Liver (tissue), 3 donors: ENCODE measurements at regions not wholly inside any gene's neighbourhood (a gene's known extent, or its start where the extent isn't known, plus 50 kb on each side); places are given as distances from the start of the nearest gene placed in this dataset.

Source experiments
- CTCF ChIP-seq: fragments of 150-350 bp; IDR thresholded peaks from 2 replicates; pipeline ENCODE4 v1.5.1; 2017; ENCODE audit warnings: improper control_type of control experiment, low read depth, low read length; ENCODE audit not compliant: missing input control
- EGR1 ChIP-seq, 2 donors: IDR thresholded peaks; 2 replicates each; pipeline ENCODE4 v1.6.1; 2016 to 2018; ENCODE audit warnings: antibody characterized with exemption in 2 of 2, low read depth in 2 of 2
- FOXA1 ChIP-seq: IDR thresholded peaks from 2 replicates; pipeline ENCODE4 v1.6.1; 2016; ENCODE audit warnings: antibody characterized with exemption
- GABPA ChIP-seq, 2 donors: IDR thresholded peaks in 1 of 2; conservative IDR thresholded peaks in 1 of 2; 2 replicates each; pipeline ENCODE4 v1.6.1; 2016; ENCODE audit warnings: antibody characterized with exemption in 2 of 2, mild to moderate bottlenecking in 1 of 2, moderate library complexity in 1 of 2
- HNF4G ChIP-seq: IDR thresholded peaks from 2 replicates; pipeline ENCODE4 v1.6.1; 2016; ENCODE audit warnings: antibody characterized with exemption
- JUND ChIP-seq, 2 donors: IDR thresholded peaks; 2 replicates each; pipeline ENCODE4 v1.6.1; 2016; ENCODE audit warnings: antibody characterized with exemption in 2 of 2
- RAD21 ChIP-seq, 2 donors: IDR thresholded peaks; 2 replicates each; pipeline ENCODE4 v1.6.1; 2016; ENCODE audit warnings: antibody characterized with exemption in 2 of 2, mild to moderate bottlenecking in 2 of 2
- RXRA ChIP-seq, 2 donors: IDR thresholded peaks; 2 replicates each; pipeline ENCODE4 v1.6.1; 2017 to 2018; ENCODE audit warnings: antibody characterized with exemption in 2 of 2, mild to moderate bottlenecking in 1 of 2
- SP1 ChIP-seq: IDR thresholded peaks from 2 replicates; pipeline ENCODE4 v1.6.1; 2018; ENCODE audit warnings: antibody characterized with exemption, mild to moderate bottlenecking
- TAF1 ChIP-seq: conservative IDR thresholded peaks from 2 replicates; pipeline ENCODE4 v1.6.1; 2016; ENCODE audit warnings: antibody characterized with exemption, mild to moderate bottlenecking
- YY1 ChIP-seq: IDR thresholded peaks from 2 replicates; pipeline ENCODE4 v1.6.1; 2016; ENCODE audit warnings: antibody characterized with exemption, mild to moderate bottlenecking
- TF ChIP-seq, protein P1 (sequence below): IDR thresholded peaks from 2 replicates; pipeline ENCODE4 v1.6.1; 2016; ENCODE audit warnings: antibody characterized with exemption
- TF ChIP-seq, protein P2 (sequence below): IDR thresholded peaks from 2 replicates; pipeline ENCODE4 v1.6.1; 2016; ENCODE audit warnings: antibody characterized with exemption
- TF ChIP-seq, protein P3 (sequence below): IDR thresholded peaks from 2 replicates; pipeline ENCODE4 v1.6.1; 2016; ENCODE audit warnings: antibody characterized with exemption, mild to moderate bottlenecking
- donor health status: healthy.
- donor health status: healthy.

DNA sequence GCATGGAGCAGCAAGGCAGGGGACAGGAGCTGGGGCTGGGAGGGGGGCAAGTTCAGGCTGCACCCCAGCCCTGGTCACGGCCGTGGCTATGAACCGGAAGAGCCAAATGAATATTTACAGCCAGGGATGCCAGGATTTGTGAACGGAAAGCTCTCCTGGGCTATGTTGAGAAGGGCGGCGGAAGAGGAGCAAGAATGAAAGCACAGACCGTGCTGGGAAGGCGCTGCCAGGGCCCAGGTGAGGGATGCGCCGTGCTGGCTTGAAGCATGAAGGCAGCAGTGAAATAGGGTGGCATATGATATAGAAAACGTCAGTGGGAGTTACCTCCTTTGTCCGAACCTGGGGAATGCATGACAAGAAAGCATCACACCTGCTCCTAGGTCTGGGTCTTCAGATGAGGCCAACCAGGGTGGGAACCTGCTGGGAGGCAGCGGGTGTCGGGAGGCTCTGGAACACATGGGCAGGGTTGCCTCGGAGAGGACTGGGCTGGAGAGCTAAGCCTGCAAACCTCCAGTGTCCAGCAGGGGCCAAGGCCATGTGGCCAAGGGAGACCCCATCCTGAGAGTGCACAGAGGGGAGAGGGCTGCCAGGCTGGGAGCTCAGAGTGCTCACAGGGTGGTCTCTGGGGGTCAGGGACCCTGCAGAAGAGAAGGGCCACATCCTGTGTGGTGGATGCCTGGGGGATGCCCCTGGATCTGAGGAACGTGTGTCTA is 120.6 kb upstream of the TCERG1L start:
- no peak for TF ChIP-seq JUND (IDR thresholded peaks at IDR 0.05)
- TF ChIP-seq, protein P1, sequence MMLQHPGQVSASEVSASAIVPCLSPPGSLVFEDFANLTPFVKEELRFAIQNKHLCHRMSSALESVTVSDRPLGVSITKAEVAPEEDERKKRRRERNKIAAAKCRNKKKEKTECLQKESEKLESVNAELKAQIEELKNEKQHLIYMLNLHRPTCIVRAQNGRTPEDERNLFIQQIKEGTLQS = no peak
- no peak for TF ChIP-seq CTCF
- no peak for TF ChIP-seq GABPA (IDR thresholded peaks at IDR 0.05 in 1 of 2, conservative IDR thresholded peaks at IDR 0.05 in 1 of 2)
- no peak for TF ChIP-seq HNF4G
- TF ChIP-seq, protein P2, sequence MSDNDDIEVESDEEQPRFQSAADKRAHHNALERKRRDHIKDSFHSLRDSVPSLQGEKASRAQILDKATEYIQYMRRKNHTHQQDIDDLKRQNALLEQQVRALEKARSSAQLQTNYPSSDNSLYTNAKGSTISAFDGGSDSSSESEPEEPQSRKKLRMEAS = no peak
- no peak for TF ChIP-seq RAD21 (IDR thresholded peaks at IDR 0.05)
- no peak for TF ChIP-seq TAF1
- TF ChIP-seq, protein P3, sequence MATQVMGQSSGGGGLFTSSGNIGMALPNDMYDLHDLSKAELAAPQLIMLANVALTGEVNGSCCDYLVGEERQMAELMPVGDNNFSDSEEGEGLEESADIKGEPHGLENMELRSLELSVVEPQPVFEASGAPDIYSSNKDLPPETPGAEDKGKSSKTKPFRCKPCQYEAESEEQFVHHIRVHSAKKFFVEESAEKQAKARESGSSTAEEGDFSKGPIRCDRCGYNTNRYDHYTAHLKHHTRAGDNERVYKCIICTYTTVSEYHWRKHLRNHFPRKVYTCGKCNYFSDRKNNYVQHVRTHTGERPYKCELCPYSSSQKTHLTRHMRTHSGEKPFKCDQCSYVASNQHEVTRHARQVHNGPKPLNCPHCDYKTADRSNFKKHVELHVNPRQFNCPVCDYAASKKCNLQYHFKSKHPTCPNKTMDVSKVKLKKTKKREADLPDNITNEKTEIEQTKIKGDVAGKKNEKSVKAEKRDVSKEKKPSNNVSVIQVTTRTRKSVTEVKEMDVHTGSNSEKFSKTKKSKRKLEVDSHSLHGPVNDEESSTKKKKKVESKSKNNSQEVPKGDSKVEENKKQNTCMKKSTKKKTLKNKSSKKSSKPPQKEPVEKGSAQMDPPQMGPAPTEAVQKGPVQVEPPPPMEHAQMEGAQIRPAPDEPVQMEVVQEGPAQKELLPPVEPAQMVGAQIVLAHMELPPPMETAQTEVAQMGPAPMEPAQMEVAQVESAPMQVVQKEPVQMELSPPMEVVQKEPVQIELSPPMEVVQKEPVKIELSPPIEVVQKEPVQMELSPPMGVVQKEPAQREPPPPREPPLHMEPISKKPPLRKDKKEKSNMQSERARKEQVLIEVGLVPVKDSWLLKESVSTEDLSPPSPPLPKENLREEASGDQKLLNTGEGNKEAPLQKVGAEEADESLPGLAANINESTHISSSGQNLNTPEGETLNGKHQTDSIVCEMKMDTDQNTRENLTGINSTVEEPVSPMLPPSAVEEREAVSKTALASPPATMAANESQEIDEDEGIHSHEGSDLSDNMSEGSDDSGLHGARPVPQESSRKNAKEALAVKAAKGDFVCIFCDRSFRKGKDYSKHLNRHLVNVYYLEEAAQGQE = no peak
- no peak for TF ChIP-seq FOXA1
- no peak for TF ChIP-seq RXRA (IDR thresholded peaks at IDR 0.05)
- no peak for TF ChIP-seq YY1
- TF ChIP-seq SP1 = no peak
- no peak for TF ChIP-seq EGR1 (IDR thresholded peaks at IDR 0.05; ENCODE audit: low read depth in 2 of 2)
